ENCODE measurements at regions not wholly inside any gene's neighbourhood (a gene's known extent, or its start where the extent isn't known, plus 50 kb on each side); places are given as distances from the start of the nearest gene placed in this dataset.

GRCh38 chr4:43587758-43588157 lies 695.2 kb downstream of the GRXCR1 start:
- no peak for TF ChIP-seq POLR2A (IDR thresholded peaks at IDR 0.05)
- TF ChIP-seq, protein P1, sequence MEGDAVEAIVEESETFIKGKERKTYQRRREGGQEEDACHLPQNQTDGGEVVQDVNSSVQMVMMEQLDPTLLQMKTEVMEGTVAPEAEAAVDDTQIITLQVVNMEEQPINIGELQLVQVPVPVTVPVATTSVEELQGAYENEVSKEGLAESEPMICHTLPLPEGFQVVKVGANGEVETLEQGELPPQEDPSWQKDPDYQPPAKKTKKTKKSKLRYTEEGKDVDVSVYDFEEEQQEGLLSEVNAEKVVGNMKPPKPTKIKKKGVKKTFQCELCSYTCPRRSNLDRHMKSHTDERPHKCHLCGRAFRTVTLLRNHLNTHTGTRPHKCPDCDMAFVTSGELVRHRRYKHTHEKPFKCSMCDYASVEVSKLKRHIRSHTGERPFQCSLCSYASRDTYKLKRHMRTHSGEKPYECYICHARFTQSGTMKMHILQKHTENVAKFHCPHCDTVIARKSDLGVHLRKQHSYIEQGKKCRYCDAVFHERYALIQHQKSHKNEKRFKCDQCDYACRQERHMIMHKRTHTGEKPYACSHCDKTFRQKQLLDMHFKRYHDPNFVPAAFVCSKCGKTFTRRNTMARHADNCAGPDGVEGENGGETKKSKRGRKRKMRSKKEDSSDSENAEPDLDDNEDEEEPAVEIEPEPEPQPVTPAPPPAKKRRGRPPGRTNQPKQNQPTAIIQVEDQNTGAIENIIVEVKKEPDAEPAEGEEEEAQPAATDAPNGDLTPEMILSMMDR (IDR thresholded peaks at IDR 0.05): no peak

Data from uterus (tissue), 2 donors.